Fibroblast of the conjunctiva (primary cell): ENCODE measurements at regions not wholly inside any gene's neighbourhood (a gene's known extent, or its start where the extent isn't known, plus 50 kb on each side); places are given as distances from the start of the nearest gene placed in this dataset.
"Not testable (repeated sequence)": the region's sequence is repeated elsewhere in the genome, so short reads cannot be mapped to it uniquely, and the experiment has no call there.

Experiments used
- DNase-seq: peaks from one replicate; pipeline ENCODE4 v3.0.0-alpha.2; 2010; ENCODE audit warnings: low read depth

GRCh38 chr5:148744380-148744779, 82.0 kb upstream of the ADRB2 start:
- not testable (repeated sequence) for DNase-seq

- DNase-seq, result no peak
Observed at GRCh38 chr5:148746826-148747535, 79.4 kb upstream of the ADRB2 start.

- no peak for DNase-seq
Observed at GRCh38 chr5:148747536-148747906, 78.9 kb upstream of the ADRB2 start.

GRCh38 chr5:148748702-148749392, 77.6 kb upstream of the ADRB2 start:
- no peak for DNase-seq

GRCh38 chr5:148750614-148751013, 75.8 kb upstream of the ADRB2 start:
- no peak for DNase-seq

GRCh38 chr5:148751025-148751424, 75.4 kb upstream of the ADRB2 start:
- DNase-seq, result no peak

- not testable (repeated sequence) for DNase-seq
Observed at GRCh38 chr5:148752375-148752774, 74.0 kb upstream of the ADRB2 start.

- no peak for DNase-seq
Observed at GRCh38 chr5:148759101-148759500, 67.3 kb upstream of the ADRB2 start.

GRCh38 chr5:148760945-148761638, 65.3 kb upstream of the ADRB2 start:
- no peak for DNase-seq

GRCh38 chr5:148763996-148764395, 62.4 kb upstream of the ADRB2 start:
- no peak for DNase-seq

- DNase-seq, result no peak
Observed at GRCh38 chr5:148765061-148765460, 61.4 kb upstream of the ADRB2 start.

- DNase-seq, result no peak
Observed at GRCh38 chr5:148768806-148769415, 57.5 kb upstream of the ADRB2 start.

GRCh38 chr5:148769941-148770340, 56.5 kb upstream of the ADRB2 start:
- DNase-seq, result no peak

- DNase-seq, result no peak
Observed at GRCh38 chr5:148774313-148774712, 52.1 kb upstream of the ADRB2 start.

GRCh38 chr5:148776261-148776660, 50.1 kb upstream of the ADRB2 start:
- DNase-seq, result no peak
